ENCODE measurements at regions not wholly inside any gene's neighbourhood (a gene's known extent, or its start where the extent isn't known, plus 50 kb on each side); places are given as distances from the start of the nearest gene placed in this dataset.

- CTCF ChIA-PET: interaction anchor here (0.6 to 0.9 kb wide), 3 partner anchors 18 to 813 kb away, joined by 3 to 6 read pairs (median 3); no protein-coding TSS in a partner anchor
- intact Hi-C loops (cut with micrococcal nuclease): no loop called here
Measured at GRCh38 chr9:108278341-108278740, 577.4 kb downstream of the ACTL7B start.

More at GRCh38 chr9:108278341-108278740, 577.4 kb downstream of the ACTL7B start:
- H3K9ac ChIP-seq (ENCODE audit: low read depth, low read length): no peak overlapping the region
- no peak overlapping the region for H2BK120ac ChIP-seq (ENCODE audit: low read depth, low read length)
- no peak overlapping the region for H3K27ac ChIP-seq (ENCODE audit: insufficient read depth, low read length)
- dilution Hi-C loops (cut with HindIII; ENCODE audit: low sequenced_read_pairs, unreplicated experiment): no loop called here
- H3K36me3 ChIP-seq (ENCODE audit: control insufficient read depth, insufficient read depth, low read length): no peaks in the 10 kb centered on the region
- no peak overlapping the region for H2AK9ac ChIP-seq (replicated peaks; ENCODE audit: low read depth, low read length, poor library complexity)
- H3K4ac ChIP-seq (ENCODE audit: low read depth, low read length): no peak overlapping the region
- no peaks in the 10 kb centered on the region for H3K27me3 ChIP-seq (ENCODE audit: control insufficient read depth, insufficient read depth, low read length)
- no peaks in the 10 kb centered on the region for H3K4me1 ChIP-seq (ENCODE audit: control insufficient read depth, insufficient read depth, low read length)
- no peak overlapping the region for H4K5ac ChIP-seq (ENCODE audit: low read depth, low read length)
- H3K9me1 ChIP-seq (ENCODE audit: insufficient read depth, low read length): no peaks in the 10 kb centered on the region
- no peak overlapping the region for H4K91ac ChIP-seq (ENCODE audit: insufficient read depth, low read depth, low read length)
- DNase-seq: no peak
- peak; percentile 86 for TF ChIP-seq CEBPB (IDR thresholded peaks at IDR 0.05; ENCODE audit: low read depth, low read length)
- TF ChIP-seq POLR2A (IDR thresholded peaks at IDR 0.05; ENCODE audit: low read depth, low read length): no peak
- no peak overlapping the region for H3K4me2 ChIP-seq (ENCODE audit: low read depth, low read length)
- ATAC-seq (ENCODE audit: low read depth): no peak
- no peak overlapping the region for H3K14ac ChIP-seq (replicated peaks; ENCODE audit: low read depth, low read length)
- no peak overlapping the region for H2BK20ac ChIP-seq (ENCODE audit: low read depth, low read length)
- H3K79me1 ChIP-seq (ENCODE audit: low read depth in 1 of 2, low read length in 2 of 2): no peaks in the 10 kb centered on the region
- no peak overlapping the region for H2BK15ac ChIP-seq (ENCODE audit: low read depth, low read length)
- H2BK5ac ChIP-seq (ENCODE audit: low read depth, low read length, poor library complexity, severe bottlenecking): no peak overlapping the region
- BruUV-seq (replicated peaks): no TSS peak
- POLR2A ChIA-PET (ENCODE audit: unreplicated experiment): no interaction called here
- H4K8ac ChIP-seq (ENCODE audit: low read depth in 2 of 2, low read length in 2 of 2): no peak overlapping the region
- no peaks in the 10 kb centered on the region for H4K20me1 ChIP-seq (ENCODE audit: insufficient read depth, low read length)
- no peak overlapping the region for H2AFZ ChIP-seq (replicated peaks; ENCODE audit: low read length, poor library complexity)
- H3K56ac ChIP-seq (ENCODE audit: extremely low read depth, insufficient read depth, low read length): no peak overlapping the region
- in situ Hi-C loops (cut with MboI; ENCODE audit: low sequenced_read_pairs): loop anchor here (10.0 kb wide), 1 partner anchor 644 kb away; no protein-coding TSS in a partner anchor
- H3K9me3 ChIP-seq (ENCODE audit: control insufficient read depth, insufficient read depth, low read length): no peaks in the 10 kb centered on the region
- no peak overlapping the region for H2AK5ac ChIP-seq (ENCODE audit: low read depth, low read length)
- no peak overlapping the region for H3K4me3 ChIP-seq (ENCODE audit: insufficient read depth, low read depth, low read length)
- H3K23ac ChIP-seq (ENCODE audit: low read depth, low read length): no peak overlapping the region
- H3K18ac ChIP-seq (ENCODE audit: low read depth, low read length): no peak overlapping the region
